Right lobe of liver (tissue), 4 donors: ENCODE measurements at regions not wholly inside any gene's neighbourhood (a gene's known extent, or its start where the extent isn't known, plus 50 kb on each side); places are given as distances from the start of the nearest gene placed in this dataset.

Experiments
- POLR2A ChIP-seq: fragments of 450-650 bp; IDR thresholded peaks from one replicate; pipeline ENCODE4 v1.6.1; 2017; ENCODE audit warnings: antibody characterized with exemption, mild to moderate bottlenecking
- TF ChIP-seq, protein P1 (sequence below), 4 donors: fragments of 200-600 bp in 3 of 4; fragments of 450-650 bp in 1 of 4; IDR thresholded peaks; one replicate each; pipeline versions ENCODE4 v1.5.1 to v1.8.0; 2016 to 2022; ENCODE audit warnings: antibody characterized with exemption in 4 of 4, mild to moderate bottlenecking in 2 of 4
- donor health status: DM: no; HTN: no; CAD: no.
- donor health status: DM: no; HTN: no; CAD: no.
- donor health status: DM: no; HTN: yes; CAD: no.

DNA sequence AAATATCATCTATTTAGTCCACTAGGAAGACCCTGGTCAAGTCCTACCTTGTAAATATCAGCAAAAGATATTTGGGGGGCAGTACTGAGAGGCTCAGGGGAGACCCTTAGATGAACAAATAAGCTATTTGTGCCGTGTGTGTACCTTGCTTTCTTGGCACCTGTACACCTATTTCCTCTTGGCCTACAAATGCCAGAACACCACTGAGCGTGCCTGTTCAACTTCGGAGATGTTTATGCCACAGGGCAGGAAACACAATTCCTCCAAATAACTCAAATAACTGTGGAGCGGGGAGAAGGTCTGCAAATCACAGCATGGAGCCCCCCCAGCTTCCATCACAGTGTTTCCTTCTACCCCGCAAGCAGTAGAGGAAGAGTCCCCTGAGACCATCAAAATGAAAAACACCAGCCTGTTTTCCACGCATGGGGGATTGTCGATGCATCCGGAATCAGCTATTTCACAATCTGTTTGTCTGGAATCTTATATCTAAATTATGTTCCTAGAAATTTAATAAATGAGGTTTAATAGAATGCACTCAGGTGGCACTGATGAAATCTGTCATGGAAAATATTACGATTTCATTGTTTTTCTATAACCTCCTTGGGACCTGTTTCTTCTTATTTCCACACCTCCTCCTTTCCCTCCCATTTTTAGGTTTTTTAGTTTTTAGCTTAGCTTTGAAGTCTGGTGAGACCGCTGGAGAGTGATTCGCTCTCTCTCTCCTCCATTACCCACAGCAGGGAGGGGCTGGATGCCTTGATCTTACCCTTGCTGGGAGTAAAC lies 254.0 kb upstream of the SRRM4 start:
- TF ChIP-seq, protein P1, sequence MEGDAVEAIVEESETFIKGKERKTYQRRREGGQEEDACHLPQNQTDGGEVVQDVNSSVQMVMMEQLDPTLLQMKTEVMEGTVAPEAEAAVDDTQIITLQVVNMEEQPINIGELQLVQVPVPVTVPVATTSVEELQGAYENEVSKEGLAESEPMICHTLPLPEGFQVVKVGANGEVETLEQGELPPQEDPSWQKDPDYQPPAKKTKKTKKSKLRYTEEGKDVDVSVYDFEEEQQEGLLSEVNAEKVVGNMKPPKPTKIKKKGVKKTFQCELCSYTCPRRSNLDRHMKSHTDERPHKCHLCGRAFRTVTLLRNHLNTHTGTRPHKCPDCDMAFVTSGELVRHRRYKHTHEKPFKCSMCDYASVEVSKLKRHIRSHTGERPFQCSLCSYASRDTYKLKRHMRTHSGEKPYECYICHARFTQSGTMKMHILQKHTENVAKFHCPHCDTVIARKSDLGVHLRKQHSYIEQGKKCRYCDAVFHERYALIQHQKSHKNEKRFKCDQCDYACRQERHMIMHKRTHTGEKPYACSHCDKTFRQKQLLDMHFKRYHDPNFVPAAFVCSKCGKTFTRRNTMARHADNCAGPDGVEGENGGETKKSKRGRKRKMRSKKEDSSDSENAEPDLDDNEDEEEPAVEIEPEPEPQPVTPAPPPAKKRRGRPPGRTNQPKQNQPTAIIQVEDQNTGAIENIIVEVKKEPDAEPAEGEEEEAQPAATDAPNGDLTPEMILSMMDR (IDR thresholded peaks at IDR 0.05): no peak
- no peak for TF ChIP-seq POLR2A
